Type B pancreatic cell (in vitro differentiated cells): ENCODE measurements at regions not wholly inside any gene's neighbourhood (a gene's known extent, or its start where the extent isn't known, plus 50 kb on each side); places are given as distances from the start of the nearest gene placed in this dataset.

Experiments
- DNase-seq: peaks from one replicate; pipeline ENCODE4 v3.0.0; 2021; ENCODE audit warnings: mixed read lengths; ENCODE audit not compliant: unreplicated experiment; ENCODE audit errors: extremely low spot score
- H3K27ac Mint-ChIP-seq: 2 replicates; pipeline ENCODE4 v1.8.0; 2021; ENCODE audit warnings: mild to moderate bottlenecking, mixed read lengths
- H3K27me3 Mint-ChIP-seq: 2 replicates; pipeline ENCODE4 v1.8.0; 2021; ENCODE audit warnings: mixed read lengths
- H3K36me3 Mint-ChIP-seq: 2 replicates; pipeline ENCODE4 v1.8.0; 2021; ENCODE audit warnings: mixed read lengths
- H3K4me1 Mint-ChIP-seq: one replicate; pipeline ENCODE4 v1.8.0; 2021; ENCODE audit warnings: mixed read lengths; ENCODE audit not compliant: unreplicated experiment
- H3K4me3 Mint-ChIP-seq: 2 replicates; pipeline ENCODE4 v1.8.0; 2021; ENCODE audit warnings: mild to moderate bottlenecking, mixed read lengths
- H3K9me3 Mint-ChIP-seq: 2 replicates; pipeline ENCODE4 v1.8.0; 2021; ENCODE audit warnings: mixed read lengths
- TF ChIP-seq, protein P1 (sequence below): fragments of 200-600 bp; sonication (generic); conservative IDR thresholded peaks from 2 replicates; pipeline ENCODE4 v1.5.0; 2021; ENCODE audit warnings: antibody characterized with exemption, mild to moderate bottlenecking

- Mint-ChIP-seq H3K9me3 (no peaks in the 10 kb centered on the region), H3K4me3 (no peak overlapping the region), H3K27ac (no peak overlapping the region), H3K4me1 (no peaks in the 10 kb centered on the region), H3K36me3 (no peaks in the 10 kb centered on the region), H3K27me3 (no peaks in the 10 kb centered on the region)
- TF ChIP-seq, protein P1, sequence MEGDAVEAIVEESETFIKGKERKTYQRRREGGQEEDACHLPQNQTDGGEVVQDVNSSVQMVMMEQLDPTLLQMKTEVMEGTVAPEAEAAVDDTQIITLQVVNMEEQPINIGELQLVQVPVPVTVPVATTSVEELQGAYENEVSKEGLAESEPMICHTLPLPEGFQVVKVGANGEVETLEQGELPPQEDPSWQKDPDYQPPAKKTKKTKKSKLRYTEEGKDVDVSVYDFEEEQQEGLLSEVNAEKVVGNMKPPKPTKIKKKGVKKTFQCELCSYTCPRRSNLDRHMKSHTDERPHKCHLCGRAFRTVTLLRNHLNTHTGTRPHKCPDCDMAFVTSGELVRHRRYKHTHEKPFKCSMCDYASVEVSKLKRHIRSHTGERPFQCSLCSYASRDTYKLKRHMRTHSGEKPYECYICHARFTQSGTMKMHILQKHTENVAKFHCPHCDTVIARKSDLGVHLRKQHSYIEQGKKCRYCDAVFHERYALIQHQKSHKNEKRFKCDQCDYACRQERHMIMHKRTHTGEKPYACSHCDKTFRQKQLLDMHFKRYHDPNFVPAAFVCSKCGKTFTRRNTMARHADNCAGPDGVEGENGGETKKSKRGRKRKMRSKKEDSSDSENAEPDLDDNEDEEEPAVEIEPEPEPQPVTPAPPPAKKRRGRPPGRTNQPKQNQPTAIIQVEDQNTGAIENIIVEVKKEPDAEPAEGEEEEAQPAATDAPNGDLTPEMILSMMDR: no peak
- no peak for DNase-seq
Observed at GRCh38 chr4:178871476-178871875, 1429.2 kb upstream of the AGA start.

DNA sequence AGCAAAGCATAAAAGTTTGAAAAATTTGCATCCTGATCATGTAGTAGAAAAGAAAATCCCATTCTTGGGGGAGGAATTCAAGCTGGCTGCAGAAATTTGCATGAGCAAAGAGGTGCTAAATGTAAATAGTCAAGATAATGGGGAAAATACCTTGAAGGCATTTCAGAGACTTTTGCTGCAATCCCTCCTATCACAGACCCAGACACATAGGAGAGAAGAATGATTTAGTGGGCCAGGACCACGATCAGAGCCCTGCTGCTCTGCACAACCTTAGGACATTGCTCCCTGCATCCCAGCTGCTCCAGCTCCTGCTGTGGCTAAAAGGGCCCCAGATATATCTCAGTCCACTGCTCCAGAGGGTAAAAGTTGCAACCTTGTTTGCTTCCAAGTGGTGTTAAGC is 1439.7 kb upstream of the AGA start:
- DNase-seq: no peak
- Mint-ChIP-seq H3K9me3 (peaks cover 8% of the 10 kb centered on the region), H3K27me3 (no peaks in the 10 kb centered on the region), H3K27ac (no peak overlapping the region), H3K36me3 (no peaks in the 10 kb centered on the region), H3K4me1 (no peaks in the 10 kb centered on the region), H3K4me3 (no peak overlapping the region)
- TF ChIP-seq, protein P1: no peak

DNA sequence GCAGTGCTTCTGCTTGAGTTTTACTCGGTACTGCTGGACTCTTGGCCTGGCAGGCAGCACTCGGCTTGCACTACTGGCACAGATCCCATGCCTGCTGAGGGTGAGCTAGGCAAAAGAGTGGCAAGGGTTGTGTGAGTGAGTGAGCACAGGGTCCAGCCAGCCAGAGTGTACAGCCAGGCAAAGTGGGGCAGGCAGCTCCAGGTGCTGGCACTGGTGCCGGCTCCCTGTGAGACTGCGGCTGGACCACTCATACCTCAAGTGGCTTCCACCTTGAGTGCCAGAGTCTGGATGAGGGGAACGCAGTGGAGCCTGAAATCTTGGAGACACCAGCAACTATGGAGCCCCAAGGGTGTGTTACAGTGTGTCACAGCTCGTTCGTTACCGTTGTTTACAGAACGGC is 1451.9 kb upstream of the AGA start:
- TF ChIP-seq, protein P1: no peak
- Mint-ChIP-seq H3K4me1 (no peaks in the 10 kb centered on the region), H3K9me3 (peaks cover 5% of the 10 kb centered on the region), H3K27ac (no peak overlapping the region), H3K27me3 (no peaks in the 10 kb centered on the region), H3K4me3 (no peak overlapping the region), H3K36me3 (no peaks in the 10 kb centered on the region)
- no peak for DNase-seq

DNA sequence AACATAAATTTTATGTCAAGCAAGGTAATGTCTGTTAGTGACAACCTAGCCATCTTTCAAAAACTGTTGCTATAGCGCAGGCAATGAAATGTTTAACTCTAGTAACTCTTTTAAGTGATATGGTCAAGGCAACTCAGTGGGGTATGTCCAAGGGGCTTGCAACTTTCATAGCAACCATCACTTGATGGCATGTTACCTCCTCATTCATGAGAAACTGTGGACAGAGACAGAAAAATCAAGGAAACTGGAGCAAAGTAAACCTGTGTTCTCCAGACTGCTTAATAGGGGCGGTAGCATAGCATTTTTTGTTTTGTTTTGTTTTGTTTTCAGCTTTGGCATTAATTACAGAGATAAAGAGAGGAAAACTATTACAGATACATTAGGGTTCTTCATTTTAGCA is 1456.8 kb upstream of the AGA start:
- Mint-ChIP-seq H3K36me3 (no peaks in the 10 kb centered on the region), H3K4me3 (no peak overlapping the region), H3K27ac (no peak overlapping the region), H3K4me1 (no peaks in the 10 kb centered on the region), H3K27me3 (no peaks in the 10 kb centered on the region), H3K9me3 (no peaks in the 10 kb centered on the region)
- TF ChIP-seq, protein P1: no peak
- DNase-seq: no peak

- no peak for DNase-seq
- no peaks in the 10 kb centered on the region for H3K4me1 Mint-ChIP-seq
- H3K36me3 Mint-ChIP-seq: no peaks in the 10 kb centered on the region
- no peaks in the 10 kb centered on the region for H3K27me3 Mint-ChIP-seq
- H3K27ac Mint-ChIP-seq: no peak overlapping the region
- H3K9me3 Mint-ChIP-seq: no peaks in the 10 kb centered on the region
- H3K4me3 Mint-ChIP-seq: no peak overlapping the region
- TF ChIP-seq, protein P1: no peak
Observed at GRCh38 chr4:178917756-178918155, 1475.5 kb upstream of the AGA start.

GRCh38 chr4:178937130-178937529 is 1494.9 kb upstream of the AGA start:
- Mint-ChIP-seq H3K36me3 (no peaks in the 10 kb centered on the region), H3K9me3 (no peaks in the 10 kb centered on the region), H3K4me3 (no peak overlapping the region), H3K4me1 (no peaks in the 10 kb centered on the region), H3K27me3 (no peaks in the 10 kb centered on the region), H3K27ac (no peak overlapping the region)
- no peak for DNase-seq
- TF ChIP-seq, protein P1: no peak
